ENCODE measurements at regions not wholly inside any gene's neighbourhood (a gene's known extent, or its start where the extent isn't known, plus 50 kb on each side); places are given as distances from the start of the nearest gene placed in this dataset.
"Not testable (repeated sequence)": the region's sequence is repeated elsewhere in the genome, so short reads cannot be mapped to it uniquely, and the experiment has no call there.

DNA sequence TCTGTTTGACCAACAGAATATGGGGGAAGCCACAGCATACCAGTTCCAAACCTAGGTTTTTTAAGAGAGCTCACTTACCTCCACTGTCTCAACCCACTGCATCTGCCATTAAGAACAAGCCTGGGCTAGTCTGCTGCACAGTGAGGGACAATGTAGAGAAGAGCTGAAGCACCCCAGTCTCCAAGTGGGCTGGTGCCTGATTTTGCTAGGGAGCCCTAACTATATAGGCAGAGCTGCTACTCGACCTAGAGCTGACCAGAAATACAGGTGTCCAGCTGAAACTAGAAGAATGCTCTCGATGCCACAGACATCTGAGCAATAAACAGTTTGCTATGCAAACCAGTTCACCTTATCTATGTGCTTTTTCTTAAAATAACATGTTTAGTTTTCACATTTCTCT lies 106.9 kb upstream of the BET1 start:
- DNase-seq = no peak

DNA sequence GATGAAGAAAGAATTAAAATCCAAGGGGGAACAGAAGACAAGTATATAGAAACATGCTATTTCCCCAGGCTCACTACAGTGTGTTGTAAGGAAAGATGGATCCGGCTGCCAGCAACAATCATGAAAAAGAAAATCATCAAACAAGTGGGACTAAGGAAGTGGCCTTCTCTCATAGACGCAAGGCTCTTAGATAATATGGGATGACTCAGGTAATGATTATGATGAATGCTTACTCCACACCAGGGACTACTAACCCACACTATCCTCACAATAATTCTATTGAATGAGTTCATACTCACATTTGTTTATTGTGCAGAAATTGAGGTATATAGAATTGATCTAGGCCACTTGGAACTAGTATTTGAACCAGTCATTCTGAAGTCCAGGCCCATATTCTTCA lies 111.2 kb upstream of the BET1 start:
- DNase-seq = no peak

DNA sequence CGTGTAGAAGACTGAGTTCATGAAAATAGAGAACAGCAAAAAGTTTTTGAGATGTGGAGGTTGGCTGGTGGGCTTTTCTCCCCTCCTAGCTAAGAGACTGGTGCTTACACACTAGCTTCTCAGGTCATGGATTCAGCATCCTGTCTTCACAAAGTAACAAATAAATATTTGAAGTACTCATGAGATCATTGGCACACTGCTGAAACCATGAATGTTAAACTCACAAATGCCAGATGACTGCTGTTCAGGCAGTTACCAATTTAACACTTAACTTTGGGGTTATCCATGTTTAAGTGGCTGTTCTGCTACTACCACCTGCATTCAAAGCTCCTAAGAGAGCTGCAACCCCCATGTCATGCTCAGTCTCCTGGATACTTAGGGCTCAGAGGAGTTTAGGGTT lies 119.0 kb upstream of the BET1 start:
- no peak for DNase-seq

DNA sequence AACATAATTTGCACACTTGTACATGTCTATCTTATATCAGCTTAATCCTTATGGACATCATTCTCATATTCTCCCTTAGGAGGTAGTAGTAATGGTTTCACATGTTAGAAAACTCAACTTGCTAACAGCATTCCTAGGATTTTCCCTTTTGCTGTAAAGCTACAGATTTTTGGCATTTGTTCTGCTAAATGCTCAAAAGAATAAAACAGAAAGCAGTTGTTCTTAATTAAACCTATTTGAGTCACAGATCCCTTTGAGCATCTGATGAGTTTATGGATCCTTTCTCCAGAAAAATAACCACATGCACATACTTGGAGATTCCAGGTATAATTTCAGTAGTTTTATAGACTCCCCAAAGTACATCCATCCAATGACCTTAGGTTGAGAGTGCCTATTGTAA lies 122.9 kb upstream of the BET1 start:
- no peak for DNase-seq

DNA sequence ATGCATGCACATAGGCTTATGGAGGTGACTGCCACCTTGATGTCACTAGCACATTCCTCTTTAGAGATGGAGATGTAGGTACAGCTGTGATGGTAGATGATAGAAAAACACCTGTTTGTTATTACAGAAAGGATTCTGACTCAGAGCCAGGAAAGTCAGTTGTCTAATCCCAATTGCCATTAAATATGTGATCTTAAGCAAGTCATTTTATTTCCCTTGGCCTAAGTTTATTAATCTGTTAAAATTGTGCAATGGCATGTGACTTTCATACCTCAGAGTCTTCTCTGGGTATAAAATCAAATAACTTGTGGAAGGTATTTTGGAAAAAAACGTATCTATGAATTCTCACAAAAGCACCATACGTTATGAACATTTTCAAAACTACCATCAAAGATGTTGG lies 123.9 kb upstream of the BET1 start:
- DNase-seq = no peak

DNA sequence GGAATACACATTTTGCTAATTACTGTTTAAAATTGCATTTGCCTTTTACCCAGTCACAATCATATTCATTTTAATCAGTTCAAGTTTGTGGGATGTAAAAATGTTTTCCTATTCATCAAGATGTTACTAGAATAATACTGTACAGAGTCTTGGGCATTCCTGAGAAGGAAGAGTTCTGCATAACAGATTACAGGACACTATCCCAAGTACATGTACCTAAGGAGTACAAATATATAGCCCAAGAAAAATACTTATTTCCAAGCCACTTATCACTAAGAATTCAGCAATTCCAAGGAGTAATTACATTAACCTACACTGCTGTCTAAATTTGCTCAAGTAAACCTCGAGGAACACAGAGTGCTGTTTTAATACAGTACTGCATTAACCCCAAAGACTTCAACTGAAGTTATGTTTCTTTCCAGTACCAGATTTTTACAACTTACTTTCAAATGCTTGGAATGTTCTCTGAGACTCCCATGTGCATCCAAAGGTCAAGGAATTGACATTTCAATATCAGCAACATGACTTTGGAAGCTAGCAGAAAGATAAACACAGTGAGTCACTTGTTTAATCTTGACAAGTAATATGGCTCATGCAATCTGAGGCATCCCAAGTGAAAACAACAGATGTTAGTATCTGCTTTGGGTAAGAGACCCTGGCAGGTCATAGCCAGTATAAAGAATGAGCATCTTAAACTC lies 125.4 kb upstream of the BET1 start:
- DNase-seq = no peak

DNA sequence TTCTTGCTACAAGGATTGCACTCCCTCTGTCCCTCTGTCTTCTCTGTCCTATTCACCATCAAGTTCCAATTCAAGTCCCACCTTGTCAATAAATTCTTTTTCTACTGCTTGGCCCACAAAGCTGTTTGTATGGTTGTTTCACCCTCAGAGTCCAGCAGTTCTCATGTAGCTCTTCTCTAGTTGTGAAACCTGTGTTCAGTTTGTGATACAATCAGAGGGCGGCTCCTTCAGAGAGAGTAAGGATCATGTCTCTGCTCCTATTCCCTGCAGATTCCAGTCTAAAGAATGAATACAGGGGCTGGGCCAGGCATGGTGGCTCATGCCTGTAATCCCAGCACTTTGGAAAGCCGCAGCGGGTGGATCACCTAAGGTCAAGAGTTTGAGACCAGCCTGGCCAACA lies 126.6 kb upstream of the BET1 start:
- no peak for DNase-seq

DNA sequence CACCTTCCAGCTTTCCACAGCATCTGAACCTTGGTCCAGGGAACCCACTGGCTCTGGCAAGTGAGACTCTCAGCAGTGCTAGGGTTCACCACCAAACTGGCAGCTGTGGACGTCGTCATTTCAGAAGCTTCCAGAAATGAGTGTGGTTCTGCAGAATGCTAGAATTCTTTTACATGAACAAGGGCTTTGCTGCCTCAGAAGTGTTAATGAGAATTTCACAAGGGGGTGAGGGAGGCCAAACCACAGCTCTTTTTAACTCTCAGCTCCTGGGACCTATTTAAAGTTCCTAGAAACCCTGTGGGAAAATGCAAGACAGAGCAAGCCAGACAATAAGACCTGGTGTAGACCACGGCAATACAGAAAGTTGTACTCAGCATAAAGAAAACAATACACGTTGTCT lies 129.3 kb upstream of the BET1 start:
- no peak for DNase-seq

DNA sequence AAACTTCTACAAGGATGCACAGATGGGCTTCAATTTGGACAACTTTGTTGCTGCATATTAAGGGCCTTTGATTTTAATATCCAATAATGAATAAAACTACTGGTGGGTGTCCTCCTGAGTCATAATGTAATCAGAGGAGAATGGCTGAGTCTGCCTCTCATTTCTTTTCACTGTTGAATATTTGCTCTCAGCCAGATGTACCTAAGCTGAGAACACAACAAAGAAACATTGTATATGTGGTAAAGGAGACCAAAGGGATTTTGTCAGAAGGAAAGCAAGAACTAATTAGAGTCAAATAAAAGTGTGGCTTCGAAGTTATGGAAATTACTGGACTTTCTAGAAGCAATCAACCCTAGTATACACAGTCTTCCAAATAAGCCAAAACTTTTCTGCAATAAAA lies 131.0 kb upstream of the BET1 start:
- no peak for DNase-seq

DNA sequence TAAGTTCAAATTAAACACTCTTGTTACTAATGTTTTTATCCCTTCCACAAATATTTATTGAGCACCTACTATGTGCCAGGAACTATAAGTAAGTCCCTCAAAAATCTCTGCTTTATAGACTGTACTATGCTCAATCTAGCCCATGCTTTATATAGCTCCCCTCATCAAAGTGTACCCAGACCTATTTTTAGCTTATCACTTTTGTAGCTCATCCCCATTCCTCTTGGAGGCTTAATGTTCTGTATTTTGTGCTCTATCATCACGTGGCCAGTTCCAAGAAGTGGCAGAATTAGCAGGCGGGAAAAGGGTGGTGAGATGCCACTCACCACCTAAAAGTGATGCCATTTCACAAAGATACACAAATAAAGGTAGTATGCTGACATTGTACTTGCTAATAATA lies 138.1 kb upstream of the BET1 start:
- no peak for DNase-seq

DNA sequence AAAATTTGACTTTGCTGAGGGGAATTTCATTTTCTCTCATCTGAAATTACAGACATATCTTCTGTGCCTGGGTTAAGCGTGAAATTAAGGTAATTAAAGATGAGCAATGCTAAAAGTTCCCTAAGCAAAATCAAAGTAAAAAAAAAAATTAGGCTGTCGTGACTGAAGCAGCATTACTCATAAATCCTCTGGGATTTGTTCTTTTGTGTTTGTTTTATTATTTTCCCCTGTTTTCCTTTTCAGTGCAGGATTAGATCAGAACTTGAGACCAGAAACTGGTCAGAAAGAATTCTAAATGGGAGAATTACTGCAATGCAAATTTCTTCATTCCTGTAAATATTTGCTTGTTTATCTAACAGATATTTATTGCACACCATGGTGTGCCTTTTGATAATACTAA lies 141.4 kb upstream of the BET1 start:
- DNase-seq = no peak

DNA sequence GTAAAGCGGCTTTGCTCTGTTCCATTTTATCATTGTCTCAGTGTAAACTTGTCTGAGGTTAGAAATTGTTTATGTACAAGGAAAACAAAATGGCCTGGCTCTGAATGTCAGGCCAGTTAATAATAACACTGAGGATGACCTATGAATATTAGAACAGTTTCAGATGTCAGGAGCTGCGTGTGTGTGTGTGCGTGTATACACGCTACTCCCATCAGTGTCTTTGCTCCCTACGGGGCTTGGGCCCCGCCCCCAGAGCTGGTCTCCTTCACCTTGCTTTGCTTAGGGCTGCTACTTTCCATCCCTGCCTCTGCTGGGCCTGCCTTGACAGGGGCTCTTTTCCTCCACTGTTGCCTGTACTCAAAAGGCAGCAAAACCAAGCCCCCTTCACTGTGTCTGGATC lies 142.3 kb upstream of the BET1 start:
- no peak for DNase-seq

DNA sequence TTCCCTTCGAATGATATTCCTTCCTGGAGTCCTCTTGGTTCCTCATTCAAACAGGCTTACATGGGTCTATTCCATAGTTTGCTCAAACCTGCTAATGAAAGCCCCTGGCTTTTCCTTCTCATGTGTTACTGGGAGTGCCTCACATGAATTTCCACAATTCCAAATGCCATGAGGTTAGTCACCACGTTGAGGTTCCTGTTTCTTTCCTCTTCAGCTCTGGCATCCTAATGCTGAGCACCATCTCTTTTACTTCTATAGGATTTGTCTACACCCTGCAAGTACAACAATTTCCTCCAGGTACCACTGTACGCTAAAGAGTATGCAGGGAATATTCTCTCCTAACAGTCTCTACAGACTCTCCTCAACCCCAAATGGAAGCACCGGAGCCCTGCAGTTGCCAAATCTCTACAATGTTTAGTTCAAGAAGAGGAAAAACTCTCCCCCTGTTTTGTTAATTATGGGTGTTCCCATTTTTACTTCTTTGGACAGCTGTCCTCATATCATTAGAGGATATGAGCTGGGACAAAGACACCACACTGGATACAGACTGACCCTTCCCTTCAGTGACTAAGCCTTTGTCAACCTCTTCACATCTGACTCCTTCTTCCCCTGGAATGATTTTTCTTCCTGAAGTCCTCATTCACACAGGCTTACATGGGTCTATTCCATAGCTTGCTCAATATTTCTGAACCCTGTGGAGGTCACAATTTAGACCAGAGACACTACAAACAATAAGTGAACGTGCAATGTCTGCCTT lies 145.8 kb upstream of the BET1 start:
- no peak for DNase-seq

DNA sequence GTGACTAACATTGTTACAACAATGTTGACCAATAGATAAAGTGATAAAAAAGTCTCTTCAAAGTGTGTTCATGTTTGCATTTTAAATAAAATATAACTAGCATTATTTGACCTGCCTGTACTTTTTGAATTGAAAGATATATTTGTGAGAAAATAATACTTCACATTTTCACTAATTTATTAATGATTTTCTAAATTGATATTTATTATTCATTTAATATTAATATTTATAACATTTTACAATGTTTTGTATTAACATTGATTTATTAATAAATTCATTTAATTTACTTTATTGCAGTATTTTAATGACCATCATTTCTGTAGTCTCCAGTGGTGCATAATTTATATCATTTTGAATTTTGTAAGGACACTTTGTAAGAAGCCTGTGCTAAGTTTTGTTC lies 150.0 kb upstream of the BET1 start:
- DNase-seq = no peak

DNA sequence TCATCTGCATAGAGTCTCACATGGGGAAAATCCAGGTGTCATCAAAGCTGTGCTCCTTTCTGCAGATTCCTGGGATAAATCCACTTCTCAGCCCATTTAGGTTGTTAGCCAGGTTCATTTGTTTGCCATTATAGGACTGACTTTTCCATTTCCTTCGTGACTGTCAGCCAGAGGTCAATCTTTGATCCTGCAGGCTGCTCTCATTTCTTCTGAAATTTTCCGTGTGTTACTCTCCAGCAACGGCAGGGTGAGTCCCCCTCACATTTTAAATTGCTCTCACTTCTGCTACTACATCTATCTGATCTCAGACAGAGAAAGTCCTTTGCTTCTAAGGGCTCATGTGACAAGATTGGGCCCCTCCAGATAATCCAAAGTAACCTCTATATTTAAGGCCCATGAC lies 150.7 kb upstream of the BET1 start:
- no peak for DNase-seq

DNA sequence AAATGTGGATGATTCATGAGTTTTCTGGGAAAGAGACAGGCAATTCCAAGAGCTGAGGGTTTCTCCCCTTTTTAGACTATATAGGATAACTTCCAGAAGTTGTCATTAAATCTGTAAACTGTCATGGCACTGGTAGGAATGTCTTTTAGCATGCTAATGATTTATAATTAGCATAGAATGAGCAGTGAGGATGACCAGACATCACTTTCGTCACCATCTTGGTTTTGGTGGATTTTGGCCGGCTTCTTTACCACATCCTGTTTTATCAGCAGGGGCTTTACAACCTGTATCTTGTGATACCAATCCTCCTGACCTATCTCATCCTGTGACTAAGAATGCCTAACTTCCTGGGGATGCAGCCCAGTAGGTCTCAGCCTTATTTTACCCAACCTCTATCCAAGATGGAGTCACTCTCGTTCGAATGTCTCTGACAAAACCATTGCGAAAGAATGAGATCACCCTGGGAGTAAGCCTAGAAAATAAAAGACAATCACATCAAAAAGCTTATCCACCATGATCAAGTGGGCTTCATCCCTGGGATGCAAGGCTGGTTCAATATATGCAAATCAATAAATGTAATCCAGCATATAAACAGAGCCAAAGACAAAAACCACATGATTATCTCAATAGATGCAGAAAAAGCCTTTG lies 153.6 kb upstream of the BET1 start:
- DNase-seq = not testable (repeated sequence)

DNA sequence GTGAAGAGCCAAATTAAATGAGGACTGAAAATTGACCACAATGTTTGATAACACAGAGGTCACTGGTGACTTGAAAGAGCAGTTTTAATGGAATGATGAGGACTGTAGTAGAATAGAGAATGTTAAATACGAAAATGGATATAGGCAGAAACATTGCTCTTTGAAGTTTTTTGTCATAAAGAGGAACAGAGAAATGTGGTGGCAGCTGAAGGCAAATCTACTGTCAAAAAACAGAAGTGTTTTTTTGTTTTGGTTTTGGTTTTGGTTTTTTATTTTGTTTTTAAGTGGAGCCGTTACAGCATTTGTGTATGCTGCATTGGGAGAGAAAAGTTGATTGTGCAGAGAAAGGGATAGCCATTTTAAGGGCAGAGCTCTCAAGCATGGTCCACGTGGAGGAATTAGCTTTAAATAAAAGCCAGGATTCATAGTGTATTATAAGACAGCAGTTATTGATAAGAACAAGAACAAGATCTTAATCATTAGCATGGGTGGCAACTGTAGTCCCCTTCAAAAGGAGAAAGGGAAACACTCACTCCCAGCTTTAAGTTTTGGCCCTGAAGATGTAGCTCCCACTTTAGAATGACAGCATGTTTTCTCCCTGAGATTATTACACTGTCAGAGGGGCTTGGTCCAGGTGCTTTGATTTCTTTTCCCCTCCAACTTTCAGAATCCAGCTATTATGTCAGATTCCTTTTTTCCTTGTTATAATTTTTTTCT lies 156.7 kb upstream of the BET1 start:
- DNase-seq = no peak

DNA sequence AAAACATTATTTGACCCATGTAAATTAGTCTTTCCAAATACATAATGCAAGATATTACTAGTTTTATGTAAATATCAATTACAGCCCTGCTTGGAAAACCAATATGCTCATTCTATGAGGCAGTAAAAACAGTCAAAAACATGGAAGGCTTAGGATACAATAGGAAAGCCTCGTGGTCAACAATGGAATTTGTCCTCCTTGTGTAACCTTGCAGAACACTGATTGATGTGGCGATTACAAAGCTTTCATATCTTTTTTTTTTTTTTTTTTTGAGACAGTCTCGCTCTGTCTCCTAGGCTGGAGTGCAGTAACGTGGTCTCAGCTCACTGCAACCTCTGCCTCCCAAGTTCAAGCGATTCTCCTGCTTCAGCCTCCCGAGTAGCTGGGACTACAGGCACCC lies 157.3 kb upstream of the BET1 start:
- DNase-seq = no peak

DNA sequence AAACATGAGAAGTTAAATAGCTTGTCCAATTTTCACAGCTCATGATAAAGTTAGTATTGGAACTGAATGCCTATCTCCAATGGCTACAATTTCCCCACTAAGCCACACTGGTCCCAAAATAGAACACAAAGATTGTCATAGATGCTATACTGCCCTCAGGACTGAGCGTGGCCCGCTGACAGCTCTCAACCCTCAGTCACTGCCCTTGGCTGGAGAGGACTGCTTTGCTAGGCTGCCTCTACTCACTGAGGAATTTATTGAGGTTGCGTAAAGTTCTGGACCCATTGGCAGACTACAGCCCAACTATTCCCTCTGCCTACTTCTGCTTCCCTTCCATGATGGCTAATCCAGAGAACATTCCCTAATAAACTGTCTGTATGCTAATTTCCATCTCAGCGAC lies 165.5 kb upstream of the BET1 start:
- no peak for DNase-seq

DNA sequence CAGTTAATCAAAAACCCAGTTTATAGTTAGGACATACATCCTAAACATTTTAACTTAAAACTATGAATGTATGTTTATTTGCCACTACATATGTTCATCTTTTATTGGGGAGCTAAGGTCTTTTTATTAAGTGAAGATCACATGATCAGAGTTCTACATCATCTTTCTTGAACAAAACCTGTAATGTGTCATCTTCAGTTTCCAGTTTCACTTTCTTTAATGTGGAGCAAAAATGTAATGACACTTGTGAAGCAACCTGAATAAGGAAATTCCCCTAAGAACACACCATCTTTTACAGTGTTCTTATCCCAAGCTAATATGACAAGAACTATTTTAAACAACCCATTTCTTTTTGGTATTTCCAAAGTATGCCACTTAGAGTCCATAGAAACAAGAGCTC lies 166.7 kb upstream of the BET1 start:
- DNase-seq = no peak

DNA sequence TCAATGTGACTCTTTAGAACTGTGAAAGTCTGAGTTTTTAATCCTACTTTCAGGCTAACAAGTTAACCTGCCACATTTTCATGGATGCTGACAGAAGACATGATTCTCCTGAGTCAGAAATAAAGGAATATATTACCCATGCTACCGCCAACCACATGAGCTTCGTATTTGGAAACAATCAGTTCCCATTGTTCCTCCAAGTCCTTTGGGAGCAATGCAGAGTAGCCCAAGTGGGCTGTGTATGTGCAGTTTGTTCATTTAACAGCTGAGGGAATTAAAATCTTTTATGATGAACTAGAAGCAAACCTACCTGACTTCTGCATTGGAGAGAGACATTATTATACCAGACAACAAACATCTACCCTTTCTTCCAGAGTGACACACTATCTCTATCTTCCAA lies 169.3 kb upstream of the BET1 start:
- DNase-seq = no peak

DNA sequence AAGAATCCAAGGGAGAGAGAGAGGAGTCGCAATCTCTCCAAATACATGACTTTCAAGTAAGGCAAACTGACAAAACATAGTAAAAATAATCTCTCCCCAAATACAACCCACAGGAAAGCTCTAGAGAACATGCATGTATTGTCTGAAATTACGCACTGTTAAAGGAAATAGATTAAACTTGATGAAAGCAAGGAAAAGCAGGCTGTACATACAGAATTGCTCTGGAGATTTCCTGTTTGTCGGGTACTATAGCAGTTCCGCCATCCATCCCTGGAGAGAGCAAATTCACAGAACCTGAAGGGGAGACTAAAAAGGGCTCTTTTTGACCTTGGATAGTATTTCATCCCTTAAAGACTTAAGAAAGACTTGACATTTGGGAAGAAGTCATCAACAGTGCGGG lies 170.2 kb upstream of the BET1 start:
- no peak for DNase-seq

DNA sequence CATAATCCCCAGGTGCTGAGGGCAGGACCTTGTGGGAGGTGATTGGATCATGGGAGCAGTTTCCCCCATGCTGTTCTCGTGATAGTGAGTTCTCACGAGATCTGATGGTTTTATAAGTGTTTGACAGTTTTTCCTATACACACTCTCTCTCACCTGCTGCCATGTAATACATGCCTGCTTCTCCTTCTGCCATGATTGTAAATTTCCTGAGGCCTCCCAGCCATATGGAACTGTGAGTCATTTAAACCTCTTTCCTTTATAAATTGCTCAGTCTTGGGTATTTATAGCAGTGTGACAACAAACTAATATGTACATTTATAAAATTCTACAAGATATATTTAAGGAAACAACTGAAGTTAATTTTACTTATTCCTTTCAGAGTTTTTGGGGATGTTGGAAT lies 170.8 kb upstream of the BET1 start:
- DNase-seq = no peak

DNA sequence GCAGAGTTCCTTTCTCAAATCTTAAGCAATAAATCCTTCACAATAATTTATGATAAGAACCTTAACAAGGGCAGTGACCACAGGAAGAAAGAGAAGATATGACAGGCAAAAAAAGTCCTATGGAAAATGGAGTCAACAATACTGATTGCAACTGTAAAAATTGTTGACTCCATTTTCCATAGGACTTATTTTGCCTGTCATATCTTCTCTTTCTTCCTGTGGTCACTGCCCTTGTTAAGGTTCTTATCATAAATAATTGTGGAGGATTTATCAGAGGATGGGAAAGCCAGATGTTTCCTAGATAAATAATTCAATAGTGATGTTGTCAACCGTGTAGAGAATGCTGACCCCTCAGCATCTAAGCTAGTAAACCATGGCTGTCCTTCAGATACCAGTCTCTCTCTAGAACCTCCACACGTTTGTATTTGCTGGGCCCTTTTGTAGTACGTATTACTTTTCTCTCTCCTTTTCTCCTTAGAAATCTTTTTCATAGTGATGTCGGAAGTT lies 172.6 kb upstream of the BET1 start:
- DNase-seq = no peak
